Heart right ventricle (tissue), 16 donors: ENCODE measurements at regions not wholly inside any gene's neighbourhood (a gene's known extent, or its start where the extent isn't known, plus 50 kb on each side); places are given as distances from the start of the nearest gene placed in this dataset.

ENCODE experiments used
- ATAC-seq, 8 donors: fragments of 200-7000 bp; cut with Tn5 transposase; one replicate each; pipeline ENCODE4 v1.9.1; 2020; ENCODE audit warnings: mild to moderate bottlenecking in 8 of 8, moderate library complexity in 8 of 8, moderate number of reproducible peaks in 1 of 8
- DNase-seq, 2 donors: peaks; one replicate each; pipeline ENCODE4 v3.0.0-alpha.2; 2020
- H3K27ac ChIP-seq, 10 donors: fragments of 200-600 bp; sonication (generic) in 2 of 10; one replicate each; pipeline versions ENCODE4 v1.5.0 to v1.8.0; 2020 to 2022; ENCODE audit warnings: mild to moderate bottlenecking in 3 of 10
- H3K27me3 ChIP-seq, 7 donors: fragments of 200-600 bp; one replicate each; pipeline ENCODE4 v1.8.0; 2021 to 2022; ENCODE audit warnings: mild to moderate bottlenecking in 2 of 7
- H3K36me3 ChIP-seq, 9 donors: fragments of 200-600 bp; sonication (generic) in 1 of 9; one replicate each; pipeline versions ENCODE4 v1.5.0 to v1.8.0; 2020 to 2022; ENCODE audit warnings: mild to moderate bottlenecking in 2 of 9
- H3K4me1 ChIP-seq, 9 donors: fragments of 200-600 bp; sonication (generic) in 1 of 9; one replicate each; pipeline versions ENCODE4 v1.5.0 to v1.8.0; 2020 to 2022; ENCODE audit warnings: mild to moderate bottlenecking in 4 of 9
- H3K4me3 ChIP-seq, 10 donors: fragments of 200-600 bp; sonication (generic) in 2 of 10; one replicate each; pipeline versions ENCODE4 v1.5.0 to v1.8.0; 2020 to 2022; ENCODE audit warnings: mild to moderate bottlenecking in 7 of 10, moderate library complexity in 2 of 10
- H3K9me3 ChIP-seq, 11 donors: fragments of 200-600 bp in 10 of 11; sonication (generic) in 2 of 11; one replicate each; pipeline versions ENCODE4 v1.5.0 to v1.8.0; 2013 to 2022; ENCODE audit warnings: mild to moderate bottlenecking in 2 of 11, control low read depth in 1 of 11, moderate library complexity in 1 of 11
- WGBS, 2 donors: extraction: QIAGEN DNeasy Blood & Tissue Kit; methylation state at CpG; one replicate each; pipeline ENCODE4 v1.1.7; 2013; ENCODE audit warnings: inconsistent platforms in 1 of 2; 5-methylcytosine and 5-hydroxymethylcytosine counted together
- intact Hi-C, 10 donors: fragments of 100-400 bp; cut with DNase I; formaldehyde crosslinking; loops; one replicate each; pipeline versions ENCODE4 v1.11.1 to v1.14.2; 2022
- TF ChIP-seq, protein P1 (sequence below), 9 donors: fragments of 200-600 bp; sonication (generic) in 2 of 9; IDR thresholded peaks; one replicate each; pipeline versions ENCODE4 v1.5.0 to v1.8.0; 2021 to 2022; ENCODE audit warnings: antibody characterized with exemption in 9 of 9, mild to moderate bottlenecking in 5 of 9, moderate library complexity in 1 of 9
- donor health status: Arrhythmogenic right ventricular cardiomyopathy.
- donor health status: ischemic (EF 13 %, LVEDD 7.1; RV severe dilation, severe dysfunction).
- donor health status: healthy with polysubstance abuse.
- donor health status: DM: no; HTN: yes; CAD: no.
- donor health status: DM: no; HTN: no; CAD: no.
- donor health status: ischemic (EF 25% LVEDD 6.9; RV normal size, moderate dysfunction).
- donor health status: ischemic (EF 25% LVEDD 5.7; RV mildly dilated, moderate dysfunction).
- donor health status: healthy.
- donor health status: DM: yes; HTN: yes; CAD: no.
- donor health status: Ischemic cardiomyopathy.
- donor health status: ischemic (EF 35%, LVEDD 5.7; RV mildly dilated, moderate dysfunction).
- donor health status: nonischemic (EF 11% LVEDD 7.7; RV severe dilation, severe dysfunction).
- donor health status: DM: yes; HTN: yes; CAD: no.
- donor health status: PGD.
- donor health status: ischemic (EF 29% LVEDD 5.4; RV normal size, mild dysfunction).
- donor health status: nonischemic (EF 23%, LVEDD 6.1; RV moderate dilation, normal function).

DNA sequence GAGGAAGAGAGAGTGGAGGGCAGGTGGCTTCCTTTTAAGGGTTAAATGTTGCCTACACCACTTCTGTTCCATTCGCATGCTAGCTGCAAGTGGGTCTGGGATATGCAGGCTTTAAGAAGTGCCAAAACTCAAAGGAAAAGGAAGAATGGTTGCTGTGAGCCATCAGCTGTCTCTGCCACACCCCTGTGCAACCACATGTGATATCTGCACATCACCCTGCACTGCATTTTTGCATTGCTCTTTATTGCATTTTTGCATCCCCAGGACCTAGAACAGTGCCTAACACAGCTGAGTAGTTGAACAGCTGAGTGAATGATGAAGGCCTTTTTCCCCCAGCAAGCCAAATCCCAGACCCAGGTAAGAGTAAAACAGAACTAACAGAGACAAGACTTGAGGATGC lies 136.1 kb downstream of the ZIC5 start:
- WGBS, 2 donors = 68 to 71% methylated on average over 1 of the region's 1 CpG
- TF ChIP-seq, protein P1, sequence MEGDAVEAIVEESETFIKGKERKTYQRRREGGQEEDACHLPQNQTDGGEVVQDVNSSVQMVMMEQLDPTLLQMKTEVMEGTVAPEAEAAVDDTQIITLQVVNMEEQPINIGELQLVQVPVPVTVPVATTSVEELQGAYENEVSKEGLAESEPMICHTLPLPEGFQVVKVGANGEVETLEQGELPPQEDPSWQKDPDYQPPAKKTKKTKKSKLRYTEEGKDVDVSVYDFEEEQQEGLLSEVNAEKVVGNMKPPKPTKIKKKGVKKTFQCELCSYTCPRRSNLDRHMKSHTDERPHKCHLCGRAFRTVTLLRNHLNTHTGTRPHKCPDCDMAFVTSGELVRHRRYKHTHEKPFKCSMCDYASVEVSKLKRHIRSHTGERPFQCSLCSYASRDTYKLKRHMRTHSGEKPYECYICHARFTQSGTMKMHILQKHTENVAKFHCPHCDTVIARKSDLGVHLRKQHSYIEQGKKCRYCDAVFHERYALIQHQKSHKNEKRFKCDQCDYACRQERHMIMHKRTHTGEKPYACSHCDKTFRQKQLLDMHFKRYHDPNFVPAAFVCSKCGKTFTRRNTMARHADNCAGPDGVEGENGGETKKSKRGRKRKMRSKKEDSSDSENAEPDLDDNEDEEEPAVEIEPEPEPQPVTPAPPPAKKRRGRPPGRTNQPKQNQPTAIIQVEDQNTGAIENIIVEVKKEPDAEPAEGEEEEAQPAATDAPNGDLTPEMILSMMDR (IDR thresholded peaks at IDR 0.05) = no peak
- intact Hi-C loops = no loop called here
- H3K4me1 ChIP-seq = no peaks in the 10 kb centered on the region
- no peaks in the 10 kb centered on the region for H3K9me3 ChIP-seq
- H3K27ac ChIP-seq = no peak overlapping the region
- no peak overlapping the region for H3K4me3 ChIP-seq
- no peaks in the 10 kb centered on the region for H3K27me3 ChIP-seq
- H3K36me3 ChIP-seq = no peaks in the 10 kb centered on the region
- ATAC-seq (no peak), DNase-seq (no peak)

DNA sequence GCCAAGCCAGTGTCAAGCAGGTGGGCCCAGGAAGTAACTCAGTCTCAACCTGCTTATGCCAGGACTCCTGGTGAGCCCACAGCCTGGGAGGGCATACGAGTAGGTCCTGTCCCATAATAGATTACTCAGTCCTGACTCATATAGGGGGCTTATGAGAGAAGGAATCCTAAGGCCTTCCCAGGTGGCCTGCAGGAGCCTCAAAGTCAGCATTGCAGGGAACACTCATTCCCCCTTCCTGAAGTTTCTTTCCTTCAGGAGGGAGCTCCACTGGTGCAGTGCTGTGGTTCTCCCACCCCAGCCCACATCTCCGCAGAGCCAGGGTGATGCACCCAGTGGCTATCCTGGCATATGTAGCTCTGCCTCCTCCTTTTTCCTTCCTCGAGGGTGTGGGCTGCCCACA lies 137.3 kb downstream of the ZIC5 start:
- H3K9me3 ChIP-seq = no peaks in the 10 kb centered on the region
- no peaks in the 10 kb centered on the region for H3K4me1 ChIP-seq
- WGBS, 2 donors = 64 to 70% methylated on average over 3 of the region's 3 CpGs
- H3K36me3 ChIP-seq = no peaks in the 10 kb centered on the region
- no peaks in the 10 kb centered on the region for H3K27me3 ChIP-seq
- ATAC-seq (no peak), DNase-seq (no peak)
- H3K27ac ChIP-seq = no peak overlapping the region
- TF ChIP-seq, protein P1 (IDR thresholded peaks at IDR 0.05) = no peak
- H3K4me3 ChIP-seq = no peak overlapping the region
- intact Hi-C loops = no loop called here

DNA sequence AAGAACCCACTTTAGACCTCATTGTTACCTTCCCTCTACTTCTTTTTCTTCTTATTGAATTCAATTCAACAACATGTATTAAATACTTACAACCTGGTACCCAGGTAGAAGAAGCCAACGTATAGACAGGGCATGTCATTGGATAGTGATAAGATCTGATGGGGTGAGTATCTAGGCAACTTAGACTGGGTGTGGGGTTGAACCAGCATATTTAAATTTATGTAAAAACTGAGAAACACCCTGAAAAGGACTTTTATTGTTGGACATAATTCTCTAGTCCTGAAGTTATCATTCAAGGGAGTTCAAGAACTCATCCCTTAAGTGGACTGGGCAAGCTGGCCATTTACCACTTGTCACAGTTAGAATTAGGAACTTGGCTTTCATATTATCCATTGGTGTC lies 139.2 kb downstream of the ZIC5 start:
- Histone ChIP-seq H3K36me3 (no peaks in the 10 kb centered on the region), H3K27me3 (no peaks in the 10 kb centered on the region), H3K27ac (no peak overlapping the region), H3K4me3 (no peak overlapping the region), H3K4me1 (no peaks in the 10 kb centered on the region), H3K9me3 (no peaks in the 10 kb centered on the region)
- TF ChIP-seq, protein P1 (IDR thresholded peaks at IDR 0.05) = no peak
- ATAC-seq = no peak
- intact Hi-C loops = no loop called here
- no peak for DNase-seq
- 76 to 95% methylated on average over 1 of the region's 1 CpG for WGBS, 2 donors

DNA sequence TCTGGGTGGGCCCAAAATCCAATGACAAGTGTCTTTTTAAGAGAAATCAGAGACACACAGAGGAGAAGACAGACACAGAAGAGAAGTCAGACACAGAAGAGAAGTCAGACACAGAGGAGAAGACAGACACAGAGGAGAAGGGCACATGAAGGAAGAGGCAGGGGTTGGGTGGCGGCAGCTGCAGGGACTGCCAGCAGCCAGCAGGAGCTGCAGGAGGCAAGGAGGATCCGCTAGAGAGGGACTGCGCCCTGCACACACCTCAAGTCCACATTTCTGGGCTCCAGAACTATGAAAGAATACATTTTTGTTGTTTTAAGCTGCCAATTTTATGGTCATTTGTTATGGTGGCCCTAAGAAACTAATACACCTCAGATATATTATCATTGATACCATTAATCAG lies 140.6 kb downstream of the ZIC5 start:
- DNase-seq = no peak
- TF ChIP-seq, protein P1 (IDR thresholded peaks at IDR 0.05) = no peak
- Histone ChIP-seq H3K36me3 (no peaks in the 10 kb centered on the region), H3K4me3 (no peak overlapping the region), H3K9me3 (no peaks in the 10 kb centered on the region), H3K27me3 (no peaks in the 10 kb centered on the region), H3K27ac (no peak overlapping the region), H3K4me1 (no peaks in the 10 kb centered on the region)
- ATAC-seq = no peak
- intact Hi-C loops = no loop called here
- WGBS, 2 donors = 77 to 93% methylated on average over 3 of the region's 3 CpGs
